ENCODE measurements at regions not wholly inside any gene's neighbourhood (a gene's known extent, or its start where the extent isn't known, plus 50 kb on each side); places are given as distances from the start of the nearest gene placed in this dataset.

GRCh38 chr12:24535334-24536069 is 413.4 kb downstream of the BCAT1 start:
- no peak for TF ChIP-seq POLR2A (IDR thresholded peaks at IDR 0.05)
- TF ChIP-seq CTCF (IDR thresholded peaks at IDR 0.05) = no peak
- TF ChIP-seq EP300 (IDR thresholded peaks at IDR 0.05) = no peak
